Neural progenitor cell (in vitro differentiated cells): ENCODE measurements at regions not wholly inside any gene's neighbourhood (a gene's known extent, or its start where the extent isn't known, plus 50 kb on each side); places are given as distances from the start of the nearest gene placed in this dataset.
A peak's percentile ranks its signal among the peaks of the same experiment; 100 is the strongest.

Experiments
- EZH2 ChIP-seq: fragments of 200-600 bp; sonication (generic); IDR thresholded peaks from 2 replicates; pipeline ENCODE4 v1.6.1; 2017; ENCODE audit warnings: antibody characterized with exemption, mild to moderate bottlenecking, moderate library complexity
- EZH2phosphoT487 ChIP-seq: fragments of 200-600 bp; sonication (generic); IDR thresholded peaks from 2 replicates; pipeline ENCODE4 v1.6.1; 2017; ENCODE audit warnings: antibody characterized with exemption
- TF ChIP-seq, protein P1 (sequence below): fragments of 200-600 bp; sonication (generic); IDR thresholded peaks from 2 replicates; pipeline ENCODE4 v1.5.1; 2017; ENCODE audit warnings: antibody characterized with exemption, mild to moderate bottlenecking

DNA sequence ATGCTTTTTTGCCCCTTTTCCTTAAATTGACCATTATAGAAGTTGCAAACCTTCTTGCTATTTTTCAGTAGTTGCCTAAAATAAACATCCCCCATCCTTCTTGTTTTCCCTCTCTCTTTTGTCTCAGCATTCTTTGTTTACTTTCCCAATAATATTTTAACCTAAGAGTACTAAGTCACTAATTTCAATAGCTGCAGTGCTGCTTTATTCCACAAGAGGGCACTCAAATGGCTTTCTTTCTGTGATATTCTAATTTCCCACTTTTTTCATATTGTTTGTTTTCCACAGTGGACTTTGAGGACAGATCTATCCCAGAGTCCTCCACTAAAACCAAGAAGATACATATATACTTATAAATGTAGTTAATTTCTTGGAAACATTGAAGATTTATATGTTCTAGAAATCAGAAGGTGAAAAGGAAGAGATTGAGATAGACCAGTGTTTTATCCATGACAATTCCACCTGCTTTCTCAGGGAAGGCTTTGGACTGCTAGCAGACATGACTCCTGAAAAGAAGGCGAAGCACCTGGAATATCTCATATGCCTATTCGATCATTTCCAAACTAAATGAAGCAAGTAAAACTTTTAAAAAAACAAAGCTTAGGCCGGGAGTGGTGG, 104.8 kb upstream of the GRIK1 start:
- TF ChIP-seq, protein P1, sequence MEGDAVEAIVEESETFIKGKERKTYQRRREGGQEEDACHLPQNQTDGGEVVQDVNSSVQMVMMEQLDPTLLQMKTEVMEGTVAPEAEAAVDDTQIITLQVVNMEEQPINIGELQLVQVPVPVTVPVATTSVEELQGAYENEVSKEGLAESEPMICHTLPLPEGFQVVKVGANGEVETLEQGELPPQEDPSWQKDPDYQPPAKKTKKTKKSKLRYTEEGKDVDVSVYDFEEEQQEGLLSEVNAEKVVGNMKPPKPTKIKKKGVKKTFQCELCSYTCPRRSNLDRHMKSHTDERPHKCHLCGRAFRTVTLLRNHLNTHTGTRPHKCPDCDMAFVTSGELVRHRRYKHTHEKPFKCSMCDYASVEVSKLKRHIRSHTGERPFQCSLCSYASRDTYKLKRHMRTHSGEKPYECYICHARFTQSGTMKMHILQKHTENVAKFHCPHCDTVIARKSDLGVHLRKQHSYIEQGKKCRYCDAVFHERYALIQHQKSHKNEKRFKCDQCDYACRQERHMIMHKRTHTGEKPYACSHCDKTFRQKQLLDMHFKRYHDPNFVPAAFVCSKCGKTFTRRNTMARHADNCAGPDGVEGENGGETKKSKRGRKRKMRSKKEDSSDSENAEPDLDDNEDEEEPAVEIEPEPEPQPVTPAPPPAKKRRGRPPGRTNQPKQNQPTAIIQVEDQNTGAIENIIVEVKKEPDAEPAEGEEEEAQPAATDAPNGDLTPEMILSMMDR: peak; percentile 97
- no peak for TF ChIP-seq EZH2phosphoT487
- TF ChIP-seq EZH2: no peak
